ENCODE measurements at regions not wholly inside any gene's neighbourhood (a gene's known extent, or its start where the extent isn't known, plus 50 kb on each side); places are given as distances from the start of the nearest gene placed in this dataset.

DNA sequence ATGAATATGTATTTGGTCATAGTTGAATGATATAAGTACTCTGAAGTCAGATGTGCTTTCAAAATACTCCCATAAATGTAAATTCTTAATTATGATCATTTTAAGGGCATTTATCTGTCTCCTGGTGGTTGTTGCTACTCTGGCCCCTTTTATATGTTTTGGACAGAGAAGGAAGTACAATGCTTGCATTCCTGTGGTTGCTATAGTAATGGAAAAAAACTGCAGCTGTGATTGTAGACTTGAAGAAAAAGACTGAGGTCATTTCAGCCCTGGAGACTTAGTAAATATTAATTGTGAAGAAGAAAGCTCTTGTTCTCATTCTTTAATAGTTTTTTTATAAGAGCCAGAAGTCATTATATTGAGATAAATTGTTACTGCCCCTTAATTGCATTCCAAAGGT is 70.2 kb upstream of the FERD3L start:
- no peaks in the 10 kb centered on the region for H3K79me2 ChIP-seq (ENCODE audit: control insufficient read depth, insufficient read depth, low read length)
- H3K27ac ChIP-seq (ENCODE audit: control insufficient read depth, insufficient read depth, low read length): no peak overlapping the region
- no peaks in the 10 kb centered on the region for H3K27me3 ChIP-seq (ENCODE audit: control insufficient read depth, extremely low read depth, insufficient read depth, low read length)
- H3K36me3 ChIP-seq (ENCODE audit: control insufficient read depth in 2 of 2, extremely low read depth in 1 of 2, insufficient read depth in 2 of 2, low read length in 2 of 2): no peaks in the 10 kb centered on the region
- TF ChIP-seq, protein P1, sequence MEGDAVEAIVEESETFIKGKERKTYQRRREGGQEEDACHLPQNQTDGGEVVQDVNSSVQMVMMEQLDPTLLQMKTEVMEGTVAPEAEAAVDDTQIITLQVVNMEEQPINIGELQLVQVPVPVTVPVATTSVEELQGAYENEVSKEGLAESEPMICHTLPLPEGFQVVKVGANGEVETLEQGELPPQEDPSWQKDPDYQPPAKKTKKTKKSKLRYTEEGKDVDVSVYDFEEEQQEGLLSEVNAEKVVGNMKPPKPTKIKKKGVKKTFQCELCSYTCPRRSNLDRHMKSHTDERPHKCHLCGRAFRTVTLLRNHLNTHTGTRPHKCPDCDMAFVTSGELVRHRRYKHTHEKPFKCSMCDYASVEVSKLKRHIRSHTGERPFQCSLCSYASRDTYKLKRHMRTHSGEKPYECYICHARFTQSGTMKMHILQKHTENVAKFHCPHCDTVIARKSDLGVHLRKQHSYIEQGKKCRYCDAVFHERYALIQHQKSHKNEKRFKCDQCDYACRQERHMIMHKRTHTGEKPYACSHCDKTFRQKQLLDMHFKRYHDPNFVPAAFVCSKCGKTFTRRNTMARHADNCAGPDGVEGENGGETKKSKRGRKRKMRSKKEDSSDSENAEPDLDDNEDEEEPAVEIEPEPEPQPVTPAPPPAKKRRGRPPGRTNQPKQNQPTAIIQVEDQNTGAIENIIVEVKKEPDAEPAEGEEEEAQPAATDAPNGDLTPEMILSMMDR (optimal IDR thresholded peaks at IDR 0.05 in 1 of 3, IDR thresholded peaks at IDR 0.05 in 1 of 3, conservative IDR thresholded peaks at IDR 0.05 in 1 of 3; ENCODE audit: extremely low read depth in 1 of 3, insufficient read depth in 2 of 3, low read length in 3 of 3): no peak
- no peak overlapping the region for H2AFZ ChIP-seq (ENCODE audit: control insufficient read depth, low read length)
- no peaks in the 10 kb centered on the region for H4K20me1 ChIP-seq (ENCODE audit: control insufficient read depth, extremely low read depth, insufficient read depth, low read length)
- FAIRE-seq (no peak), DNase-seq (ENCODE audit: low read depth, low spot score) (no peak)
- no peaks in the 10 kb centered on the region for H3K9me1 ChIP-seq (ENCODE audit: control insufficient read depth, extremely low read depth, insufficient read depth, low read length)
- no peaks in the 10 kb centered on the region for H3K9me3 ChIP-seq (ENCODE audit: control insufficient read depth, low read depth, low read length)
- no peaks in the 10 kb centered on the region for H3K4me1 ChIP-seq (ENCODE audit: control insufficient read depth, extremely low read depth, insufficient read depth, low read length)
- H3K9ac ChIP-seq (ENCODE audit: control insufficient read depth, extremely low read depth, insufficient read depth, low read length): no peak overlapping the region
- no peak overlapping the region for H3K4me3 ChIP-seq (ENCODE audit: control insufficient read depth in 2 of 3, extremely low read depth in 1 of 3, insufficient read depth in 2 of 3, low read depth in 1 of 3, low read length in 3 of 3)
- no peak overlapping the region for H3K4me2 ChIP-seq (ENCODE audit: control insufficient read depth, extremely low read depth, insufficient read depth, low read depth, low read length)
- dilution Hi-C loops (cut with MboI; ENCODE audit: extremely low pct_ligation_motif_present, low sequenced_read_pairs): no loop called here

DNA sequence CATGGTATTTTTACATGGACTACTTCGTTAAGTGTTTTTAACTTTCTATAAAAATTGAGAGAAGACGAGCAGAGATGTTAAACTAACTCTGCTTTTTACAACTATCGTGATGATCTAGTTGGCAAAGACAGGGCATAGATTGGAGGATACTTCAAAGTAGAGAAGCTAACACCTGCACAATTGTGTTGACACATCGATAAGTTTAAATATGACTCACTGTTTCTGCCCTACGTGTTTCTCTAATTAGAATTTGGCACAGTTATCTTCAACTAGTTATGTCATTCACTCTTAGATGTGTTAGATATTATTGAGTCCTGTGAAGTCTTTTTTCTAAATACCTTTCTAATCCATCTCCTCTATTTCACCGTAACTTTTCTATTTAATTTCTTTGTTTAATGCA is 68.5 kb upstream of the FERD3L start:
- no peak overlapping the region for H2AFZ ChIP-seq (ENCODE audit: control insufficient read depth, low read length)
- FAIRE-seq (no peak), DNase-seq (ENCODE audit: low read depth, low spot score) (no peak)
- no peaks in the 10 kb centered on the region for H4K20me1 ChIP-seq (ENCODE audit: control insufficient read depth, extremely low read depth, insufficient read depth, low read length)
- H3K27me3 ChIP-seq (ENCODE audit: control insufficient read depth, extremely low read depth, insufficient read depth, low read length): no peaks in the 10 kb centered on the region
- dilution Hi-C loops (cut with MboI; ENCODE audit: extremely low pct_ligation_motif_present, low sequenced_read_pairs): no loop called here
- no peaks in the 10 kb centered on the region for H3K4me1 ChIP-seq (ENCODE audit: control insufficient read depth, extremely low read depth, insufficient read depth, low read length)
- no peaks in the 10 kb centered on the region for H3K79me2 ChIP-seq (ENCODE audit: control insufficient read depth, insufficient read depth, low read length)
- H3K9me1 ChIP-seq (ENCODE audit: control insufficient read depth, extremely low read depth, insufficient read depth, low read length): no peaks in the 10 kb centered on the region
- no peak overlapping the region for H3K4me3 ChIP-seq (ENCODE audit: control insufficient read depth in 2 of 3, extremely low read depth in 1 of 3, insufficient read depth in 2 of 3, low read depth in 1 of 3, low read length in 3 of 3)
- H3K36me3 ChIP-seq (ENCODE audit: control insufficient read depth in 2 of 2, extremely low read depth in 1 of 2, insufficient read depth in 2 of 2, low read length in 2 of 2): no peaks in the 10 kb centered on the region
- no peak overlapping the region for H3K27ac ChIP-seq (ENCODE audit: control insufficient read depth, insufficient read depth, low read length)
- no peak overlapping the region for H3K4me2 ChIP-seq (ENCODE audit: control insufficient read depth, extremely low read depth, insufficient read depth, low read depth, low read length)
- H3K9ac ChIP-seq (ENCODE audit: control insufficient read depth, extremely low read depth, insufficient read depth, low read length): no peak overlapping the region
- TF ChIP-seq, protein P1 (optimal IDR thresholded peaks at IDR 0.05 in 1 of 3, IDR thresholded peaks at IDR 0.05 in 1 of 3, conservative IDR thresholded peaks at IDR 0.05 in 1 of 3; ENCODE audit: extremely low read depth in 1 of 3, insufficient read depth in 2 of 3, low read length in 3 of 3): no peak
- no peak for TF ChIP-seq EZH2 (IDR thresholded peaks at IDR 0.05; ENCODE audit: low read length)
- H3K9me3 ChIP-seq (ENCODE audit: control insufficient read depth, low read depth, low read length): no peaks in the 10 kb centered on the region
